HuH-7 (cell line): ENCODE measurements at regions not wholly inside any gene's neighbourhood (a gene's known extent, or its start where the extent isn't known, plus 50 kb on each side); places are given as distances from the start of the nearest gene placed in this dataset.
"Not testable (repeated sequence)": the region's sequence is repeated elsewhere in the genome, so short reads cannot be mapped to it uniquely, and the experiment has no call there.

Source experiments
- DNase-seq: peaks from one replicate; pipeline ENCODE4 v3.0.0; 2011; ENCODE audit warnings: low spot score

GRCh38 chr7:16089191-16089590, 332.1 kb downstream of the CRPPA start:
- DNase-seq, result no peak

GRCh38 chr7:16086743-16087142, 334.6 kb downstream of the CRPPA start:
- no peak for DNase-seq

GRCh38 chr7:16085780-16086179, 335.6 kb downstream of the CRPPA start:
- not testable (repeated sequence) for DNase-seq

GRCh38 chr7:16084875-16085274, 336.5 kb downstream of the CRPPA start:
- no peak for DNase-seq

- no peak for DNase-seq
Observed at GRCh38 chr7:16084370-16084769, 337.0 kb downstream of the CRPPA start.

- no peak for DNase-seq
Observed at GRCh38 chr7:16083931-16084330, 337.4 kb downstream of the CRPPA start.

GRCh38 chr7:16080131-16080530, 341.2 kb downstream of the CRPPA start:
- no peak for DNase-seq

GRCh38 chr7:16079723-16080122, 341.6 kb downstream of the CRPPA start:
- no peak for DNase-seq

GRCh38 chr7:16078076-16078952, 343.0 kb downstream of the CRPPA start:
- DNase-seq, result peak; percentile 35

- peak; percentile 26 for DNase-seq
Observed at GRCh38 chr7:16071246-16071857, 350.0 kb downstream of the CRPPA start.

GRCh38 chr7:16070806-16071205, 350.5 kb downstream of the CRPPA start:
- DNase-seq, result no peak

- DNase-seq, result no peak
Observed at GRCh38 chr7:16069998-16070397, 351.3 kb downstream of the CRPPA start.

GRCh38 chr7:16068183-16068582, 353.2 kb downstream of the CRPPA start:
- no peak for DNase-seq

- no peak for DNase-seq
Observed at GRCh38 chr7:16067711-16068110, 353.6 kb downstream of the CRPPA start.

- DNase-seq, result no peak
Observed at GRCh38 chr7:16066805-16067459, 354.4 kb downstream of the CRPPA start.

- no peak for DNase-seq
Observed at GRCh38 chr7:16065939-16066338, 355.4 kb downstream of the CRPPA start.

- no peak for DNase-seq
Observed at GRCh38 chr7:16063716-16064675, 357.3 kb downstream of the CRPPA start.

GRCh38 chr7:16063221-16063620, 358.1 kb downstream of the CRPPA start:
- DNase-seq, result no peak

- no peak for DNase-seq
Observed at GRCh38 chr7:16062269-16062668, 359.1 kb downstream of the CRPPA start.

GRCh38 chr7:16061630-16062029, 359.7 kb downstream of the CRPPA start:
- DNase-seq, result no peak

GRCh38 chr7:16061011-16061410, 360.3 kb downstream of the CRPPA start:
- peak; percentile 12 for DNase-seq

GRCh38 chr7:16060502-16060901, 360.8 kb downstream of the CRPPA start:
- no peak for DNase-seq
